K562 (cell line): ENCODE measurements at regions not wholly inside any gene's neighbourhood (a gene's known extent, or its start where the extent isn't known, plus 50 kb on each side); places are given as distances from the start of the nearest gene placed in this dataset.

Source experiments
- FOS ChIP-seq: IDR thresholded peaks from 3 replicates; pipeline ENCODE4 v1.6.1; 2011; ENCODE audit not compliant: insufficient read length; ENCODE audit errors: extremely low read depth
- FOXJ3 ChIP-seq: sonication (generic); formaldehyde crosslinking; IDR thresholded peaks from 2 replicates; pipeline ENCODE4 v1.4.0; 2020; ENCODE audit warnings: mild to moderate bottlenecking, missing genetic modification reagents

GRCh38 chr13:106357198-106357597 lies 178.3 kb downstream of the EFNB2 start:
- TF ChIP-seq FOXJ3 (CRISPR knock-in tag) (no peak), FOS (no peak)
